Upper lobe of left lung (tissue), 6 donors: ENCODE measurements at regions not wholly inside any gene's neighbourhood (a gene's known extent, or its start where the extent isn't known, plus 50 kb on each side); places are given as distances from the start of the nearest gene placed in this dataset.

Source experiments
- ATAC-seq, 2 donors: fragments of 200-7000 bp; cut with Tn5 transposase; one replicate each; pipeline ENCODE4 v1.9.1; 2022; ENCODE audit warnings: mild to moderate bottlenecking in 2 of 2, moderate library complexity in 2 of 2; ENCODE audit not compliant: low FRiP score in 2 of 2
- DNase-seq, 2 donors: peaks; one replicate each; pipeline ENCODE4 v3.0.0-alpha.2; 2019 to 2020
- H3K27ac ChIP-seq, 4 donors: fragments of 200-600 bp; sonication (generic); one replicate each; pipeline ENCODE4 v1.5.1; 2016 to 2019
- H3K27me3 ChIP-seq, 4 donors: fragments of 200-600 bp; sonication (generic); one replicate each; pipeline ENCODE4 v1.5.1; 2017 to 2019
- H3K36me3 ChIP-seq, 4 donors: fragments of 200-600 bp; sonication (generic); one replicate each; pipeline ENCODE4 v1.5.1; 2016 to 2019
- H3K4me1 ChIP-seq, 4 donors: fragments of 200-600 bp; sonication (generic); one replicate each; pipeline ENCODE4 v1.5.1; 2018 to 2019
- H3K4me3 ChIP-seq, 4 donors: fragments of 200-600 bp; sonication (generic); one replicate each; pipeline ENCODE4 v1.5.1; 2017 to 2019; ENCODE audit warnings: mild to moderate bottlenecking in 2 of 4, moderate library complexity in 1 of 4
- H3K9me3 ChIP-seq, 4 donors: fragments of 200-600 bp; sonication (generic); one replicate each; pipeline ENCODE4 v1.5.1; 2018 to 2019
- CTCF ChIP-seq, 6 experiments: fragments of 450-650 bp in 4 of 6; fragments of 200-600 bp in 2 of 6; sonication (generic) in 2 of 6; IDR thresholded peaks; one replicate each; pipeline ENCODE4 v1.5.1; 2016 to 2019; ENCODE audit warnings: antibody characterized with exemption in 6 of 6
- EP300 ChIP-seq, 4 donors: sonication (generic); formaldehyde crosslinking; IDR thresholded peaks; one replicate each; pipeline ENCODE4 v1.5.1; 2017; ENCODE audit warnings: antibody characterized with exemption in 4 of 4, control low read depth in 2 of 4
- POLR2A ChIP-seq, 4 donors: fragments of 450-650 bp; IDR thresholded peaks; one replicate each; pipeline ENCODE4 v1.5.1; 2016 to 2017; ENCODE audit warnings: antibody characterized with exemption in 4 of 4, mild to moderate bottlenecking in 2 of 4
- POLR2AphosphoS5 ChIP-seq, 2 donors: sonication (generic); formaldehyde crosslinking; IDR thresholded peaks; one replicate each; pipeline ENCODE4 v1.5.1; 2017; ENCODE audit warnings: antibody characterized with exemption in 2 of 2
- WGBS, 2 donors: methylation state at CpG; one replicate each; pipeline ENCODE4 v1.1.5; 2017 to 2018; 5-methylcytosine and 5-hydroxymethylcytosine counted together
- donor health status: DM: no; HTN: no; CAD: no; lungs with moderate emphysema.
- donor health status: DM: no; HTN: yes; CAD: no; lungs with severe emphysema.

- TF ChIP-seq POLR2A (IDR thresholded peaks at IDR 0.05): no peak
- no peak for TF ChIP-seq POLR2AphosphoS5 (IDR thresholded peaks at IDR 0.05)
- no peak for TF ChIP-seq CTCF (IDR thresholded peaks at IDR 0.05)
- no peak for TF ChIP-seq EP300 (IDR thresholded peaks at IDR 0.05)
- no peaks in the 10 kb centered on the region for H3K36me3 ChIP-seq
Observed at GRCh38 chr13:91058919-91059318, 288.6 kb upstream of the MIR17HG start.

GRCh38 chr13:91066745-91067144, 280.7 kb upstream of the MIR17HG start:
- 69 to 82% methylated on average over 4 of the region's 4 CpGs for WGBS, 2 donors
- ATAC-seq: no peak
- TF ChIP-seq POLR2AphosphoS5 (IDR thresholded peaks at IDR 0.05): no peak
- no peak for TF ChIP-seq EP300 (IDR thresholded peaks at IDR 0.05)
- no peak for TF ChIP-seq POLR2A (IDR thresholded peaks at IDR 0.05)
- no peak for TF ChIP-seq CTCF (IDR thresholded peaks at IDR 0.05)

More at GRCh38 chr13:91058919-91059318, 288.6 kb upstream of the MIR17HG start:
- Histone ChIP-seq H3K9me3 (no peaks in the 10 kb centered on the region), H3K27me3 (no peaks in the 10 kb centered on the region), H3K4me3 (no peak overlapping the region), H3K27ac (no peak overlapping the region), H3K4me1 (no peaks in the 10 kb centered on the region)
- DNase-seq (no peak), ATAC-seq (no peak)

GRCh38 chr13:91072486-91072885, 275.0 kb upstream of the MIR17HG start:
- H3K4me3 ChIP-seq: no peak overlapping the region
- H3K9me3 ChIP-seq: no peaks in the 10 kb centered on the region
- ATAC-seq (no peak), DNase-seq (no peak)
- H3K36me3 ChIP-seq: no peaks in the 10 kb centered on the region
- no peak for TF ChIP-seq EP300 (IDR thresholded peaks at IDR 0.05)
- TF ChIP-seq POLR2A (IDR thresholded peaks at IDR 0.05): no peak
- no peaks in the 10 kb centered on the region for H3K27me3 ChIP-seq
- 87 to 94% methylated on average over 2 of the region's 2 CpGs for WGBS, 2 donors
- H3K27ac ChIP-seq: no peak overlapping the region
- no peaks in the 10 kb centered on the region for H3K4me1 ChIP-seq

More at GRCh38 chr13:91066745-91067144, 280.7 kb upstream of the MIR17HG start:
- Histone ChIP-seq H3K27me3 (no peaks in the 10 kb centered on the region), H3K9me3 (no peaks in the 10 kb centered on the region), H3K4me1 (no peaks in the 10 kb centered on the region), H3K36me3 (no peaks in the 10 kb centered on the region), H3K4me3 (no peak overlapping the region), H3K27ac (no peak overlapping the region)
- DNase-seq: no peak

GRCh38 chr13:91074091-91074490, 273.4 kb upstream of the MIR17HG start:
- no peaks in the 10 kb centered on the region for H3K27me3 ChIP-seq
- WGBS, 2 donors: 86 to 91% methylated on average over 2 of the region's 2 CpGs
- no peak for ATAC-seq
- TF ChIP-seq CTCF (IDR thresholded peaks at IDR 0.05): no peak
- no peak for TF ChIP-seq POLR2AphosphoS5 (IDR thresholded peaks at IDR 0.05)
- TF ChIP-seq EP300 (IDR thresholded peaks at IDR 0.05): no peak
- no peak for TF ChIP-seq POLR2A (IDR thresholded peaks at IDR 0.05)
- H3K36me3 ChIP-seq: no peaks in the 10 kb centered on the region
- H3K4me3 ChIP-seq: no peak overlapping the region
- no peak for DNase-seq
- H3K27ac ChIP-seq: no peak overlapping the region
- no peaks in the 10 kb centered on the region for H3K4me1 ChIP-seq
- H3K9me3 ChIP-seq: no peaks in the 10 kb centered on the region

GRCh38 chr13:91076830-91077229, 270.7 kb upstream of the MIR17HG start:
- Histone ChIP-seq H3K4me3 (no peak overlapping the region), H3K27ac (no peak overlapping the region), H3K36me3 (no peaks in the 10 kb centered on the region), H3K27me3 (no peaks in the 10 kb centered on the region), H3K9me3 (no peaks in the 10 kb centered on the region), H3K4me1 (no peaks in the 10 kb centered on the region)
- TF ChIP-seq EP300 (IDR thresholded peaks at IDR 0.05): no peak
- no peak for TF ChIP-seq POLR2A (IDR thresholded peaks at IDR 0.05)
- TF ChIP-seq CTCF (IDR thresholded peaks at IDR 0.05): no peak
- TF ChIP-seq POLR2AphosphoS5 (IDR thresholded peaks at IDR 0.05): no peak
- ATAC-seq (no peak), DNase-seq (no peak)
- 93 to 94% methylated on average over 2 of the region's 2 CpGs for WGBS, 2 donors
